ENCODE measurements at regions not wholly inside any gene's neighbourhood (a gene's known extent, or its start where the extent isn't known, plus 50 kb on each side); places are given as distances from the start of the nearest gene placed in this dataset.

DNA sequence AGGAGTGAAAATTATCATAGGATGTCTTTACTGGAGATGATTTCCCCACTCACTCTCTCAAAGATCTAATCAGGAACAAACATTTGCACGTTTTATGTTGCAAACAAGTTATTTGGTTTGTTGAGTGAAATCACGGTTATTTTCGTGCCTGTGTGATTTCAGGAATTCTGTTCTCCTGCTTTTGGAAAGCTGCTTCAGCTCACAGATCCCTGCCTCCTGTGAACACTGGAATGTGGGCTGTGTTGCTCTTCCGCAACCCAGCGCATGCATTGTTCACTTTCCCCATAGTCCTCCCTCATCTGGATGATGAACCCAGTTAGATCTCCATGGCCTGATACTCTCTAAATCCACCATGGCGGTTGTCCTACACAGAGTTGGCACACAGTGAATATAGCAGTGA, 91.0 kb downstream of the PLEKHG1 start:
- TF ChIP-seq, protein P1, sequence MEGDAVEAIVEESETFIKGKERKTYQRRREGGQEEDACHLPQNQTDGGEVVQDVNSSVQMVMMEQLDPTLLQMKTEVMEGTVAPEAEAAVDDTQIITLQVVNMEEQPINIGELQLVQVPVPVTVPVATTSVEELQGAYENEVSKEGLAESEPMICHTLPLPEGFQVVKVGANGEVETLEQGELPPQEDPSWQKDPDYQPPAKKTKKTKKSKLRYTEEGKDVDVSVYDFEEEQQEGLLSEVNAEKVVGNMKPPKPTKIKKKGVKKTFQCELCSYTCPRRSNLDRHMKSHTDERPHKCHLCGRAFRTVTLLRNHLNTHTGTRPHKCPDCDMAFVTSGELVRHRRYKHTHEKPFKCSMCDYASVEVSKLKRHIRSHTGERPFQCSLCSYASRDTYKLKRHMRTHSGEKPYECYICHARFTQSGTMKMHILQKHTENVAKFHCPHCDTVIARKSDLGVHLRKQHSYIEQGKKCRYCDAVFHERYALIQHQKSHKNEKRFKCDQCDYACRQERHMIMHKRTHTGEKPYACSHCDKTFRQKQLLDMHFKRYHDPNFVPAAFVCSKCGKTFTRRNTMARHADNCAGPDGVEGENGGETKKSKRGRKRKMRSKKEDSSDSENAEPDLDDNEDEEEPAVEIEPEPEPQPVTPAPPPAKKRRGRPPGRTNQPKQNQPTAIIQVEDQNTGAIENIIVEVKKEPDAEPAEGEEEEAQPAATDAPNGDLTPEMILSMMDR (conservative IDR thresholded peaks at IDR 0.05 in 1 of 2, IDR thresholded peaks at IDR 0.05 in 1 of 2; ENCODE audit: extremely low read depth in 1 of 2, insufficient read depth in 1 of 2, low read depth in 1 of 2, low read length in 2 of 2) = no peak
- no peak for TF ChIP-seq EZH2 (IDR thresholded peaks at IDR 0.05; ENCODE audit: borderline replicate concordance, low read length)

Data from mammary epithelial cell (primary cell).